Muscle layer of colon (tissue), 2 donors: ENCODE measurements at regions not wholly inside any gene's neighbourhood (a gene's known extent, or its start where the extent isn't known, plus 50 kb on each side); places are given as distances from the start of the nearest gene placed in this dataset.
"Not testable (repeated sequence)": the region's sequence is repeated elsewhere in the genome, so short reads cannot be mapped to it uniquely, and the experiment has no call there.

ENCODE experiments used
- H3K27ac ChIP-seq: one replicate; pipeline ENCODE4 v1.7.0; 2013; ENCODE audit warnings: low read depth, mild to moderate bottlenecking, low read length, moderate library complexity
- H3K27me3 ChIP-seq, 2 donors: one replicate each; pipeline ENCODE4 v1.7.0; 2013; ENCODE audit warnings: low read length in 2 of 2, mild to moderate bottlenecking in 2 of 2; ENCODE audit not compliant: insufficient read depth in 2 of 2, control insufficient read depth in 1 of 2
- H3K36me3 ChIP-seq: one replicate; pipeline ENCODE4 v1.7.0; 2013; ENCODE audit warnings: mild to moderate bottlenecking, low read length; ENCODE audit not compliant: insufficient read depth
- H3K4me1 ChIP-seq: one replicate; pipeline ENCODE4 v1.7.0; 2013; ENCODE audit warnings: mild to moderate bottlenecking, low read length; ENCODE audit not compliant: insufficient read depth
- H3K4me3 ChIP-seq, 2 donors: one replicate each; pipeline ENCODE4 v1.7.0; 2013; ENCODE audit warnings: low read length in 2 of 2, low read depth in 1 of 2, mild to moderate bottlenecking in 1 of 2, moderate library complexity in 1 of 2
- H3K9ac ChIP-seq: one replicate; pipeline ENCODE4 v1.7.0; 2013; ENCODE audit warnings: low read length
- H3K9me3 ChIP-seq: one replicate; pipeline ENCODE4 v1.7.0; 2013; ENCODE audit warnings: mild to moderate bottlenecking, low read length
- donor health status: abdominal sarcoma.
- donor health status: Adenocarcinoma of cecum.

GRCh38 chr6:112665114-112665513 lies 318.0 kb downstream of the RFPL4B start:
- Histone ChIP-seq H3K4me1 (no peaks in the 10 kb centered on the region), H3K4me3 (no peak overlapping the region), H3K9ac (no peak overlapping the region), H3K27me3 (no peaks in the 10 kb centered on the region), H3K27ac (no peak overlapping the region), H3K36me3 (no peaks in the 10 kb centered on the region), H3K9me3 (no peaks in the 10 kb centered on the region)

- Histone ChIP-seq H3K4me1 (no peaks in the 10 kb centered on the region), H3K4me3 (no peak overlapping the region), H3K27ac (no peak overlapping the region), H3K9ac (no peak overlapping the region), H3K27me3 (no peaks in the 10 kb centered on the region), H3K9me3 (no peaks in the 10 kb centered on the region), H3K36me3 (no peaks in the 10 kb centered on the region)
Observed at GRCh38 chr6:112665815-112666214, 318.7 kb downstream of the RFPL4B start.

DNA sequence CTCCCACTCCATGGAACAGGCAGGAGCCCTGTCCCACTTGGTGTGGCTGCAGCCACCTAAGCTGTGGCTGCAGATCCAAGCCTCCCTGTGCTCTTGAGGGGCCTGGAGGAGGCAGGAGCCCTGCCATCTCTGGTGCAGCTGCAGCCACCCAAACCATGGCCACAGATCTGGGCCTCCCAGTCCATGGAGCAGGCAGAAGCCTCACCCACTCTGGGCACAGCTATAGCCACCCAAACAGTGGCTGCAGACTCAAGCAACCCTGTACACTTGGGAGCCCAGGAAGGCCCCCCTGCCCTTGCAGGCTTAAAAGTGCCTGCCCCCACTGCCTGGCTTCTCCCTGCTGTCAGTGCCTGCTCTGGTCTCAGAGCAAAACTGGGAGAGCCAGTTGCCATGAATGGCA lies 320.3 kb downstream of the RFPL4B start:
- Histone ChIP-seq H3K4me1 (no peaks in the 10 kb centered on the region), H3K9me3 (no peaks in the 10 kb centered on the region), H3K9ac (no peak overlapping the region), H3K36me3 (no peaks in the 10 kb centered on the region), H3K4me3 (no peak overlapping the region), H3K27me3 (no peaks in the 10 kb centered on the region), H3K27ac (no peak overlapping the region)

GRCh38 chr6:112680091-112680490 lies 333.0 kb downstream of the RFPL4B start:
- H3K9me3 ChIP-seq, result no peaks in the 10 kb centered on the region
- no peak overlapping the region for H3K9ac ChIP-seq
- H3K4me3 ChIP-seq, result no peak overlapping the region
- H3K27ac ChIP-seq, result no peak overlapping the region
- no peaks in the 10 kb centered on the region for H3K36me3 ChIP-seq
- H3K4me1 ChIP-seq, result no peaks in the 10 kb centered on the region
- H3K27me3 ChIP-seq, result no peaks in the 10 kb centered on the region

DNA sequence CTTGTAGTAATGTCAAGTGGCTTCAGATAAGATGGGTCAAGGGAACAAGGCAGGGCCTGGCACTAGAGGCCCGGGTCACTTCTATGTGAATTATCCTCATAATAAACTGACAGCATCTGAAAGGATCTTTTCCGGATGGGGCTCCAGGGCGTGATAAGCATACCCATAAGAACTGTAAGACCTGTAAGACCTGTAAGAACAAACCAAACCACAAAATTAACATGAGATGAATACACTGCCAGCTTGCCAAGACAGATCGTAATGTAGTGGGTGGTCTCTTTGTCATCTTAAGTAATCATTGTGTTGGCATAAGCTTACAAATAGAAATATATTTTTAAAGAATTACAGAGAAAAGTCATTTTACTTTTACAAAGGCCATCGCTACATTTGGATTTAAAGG lies 334.9 kb downstream of the RFPL4B start:
- no peaks in the 10 kb centered on the region for H3K9me3 ChIP-seq
- H3K27me3 ChIP-seq, result no peaks in the 10 kb centered on the region
- no peaks in the 10 kb centered on the region for H3K4me1 ChIP-seq
- no peak overlapping the region for H3K27ac ChIP-seq
- H3K9ac ChIP-seq, result no peak overlapping the region
- H3K36me3 ChIP-seq, result no peaks in the 10 kb centered on the region
- H3K4me3 ChIP-seq, result no peak overlapping the region

- Histone ChIP-seq H3K9me3 (no peaks in the 10 kb centered on the region), H3K9ac (no peak overlapping the region), H3K4me3 (no peak overlapping the region), H3K36me3 (no peaks in the 10 kb centered on the region), H3K4me1 (no peaks in the 10 kb centered on the region), H3K27me3 (no peaks in the 10 kb centered on the region), H3K27ac (no peak overlapping the region)
Observed at GRCh38 chr6:112683106-112683505, 336.0 kb downstream of the RFPL4B start.

DNA sequence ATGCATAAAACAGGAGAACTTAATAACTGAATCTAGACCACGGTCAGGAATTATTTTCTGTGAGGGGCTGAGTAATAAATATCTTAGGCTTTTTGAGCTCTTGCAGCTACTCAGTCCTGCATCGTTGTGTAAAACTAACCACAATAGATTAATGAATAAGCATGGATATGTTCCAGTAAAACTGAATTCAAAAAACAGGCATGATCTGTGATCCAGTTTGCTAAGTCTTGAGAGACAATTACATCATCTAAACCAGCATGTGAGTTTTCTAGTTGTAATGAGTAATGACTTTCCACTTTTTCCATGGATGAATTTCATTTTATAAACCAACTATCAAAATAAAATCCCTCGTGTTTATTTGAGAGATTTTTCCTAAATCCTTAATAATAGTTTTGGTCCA lies 336.8 kb downstream of the RFPL4B start:
- no peak overlapping the region for H3K27ac ChIP-seq
- H3K27me3 ChIP-seq, result no peaks in the 10 kb centered on the region
- no peak overlapping the region for H3K9ac ChIP-seq
- no peaks in the 10 kb centered on the region for H3K4me1 ChIP-seq
- H3K36me3 ChIP-seq, result no peaks in the 10 kb centered on the region
- no peaks in the 10 kb centered on the region for H3K9me3 ChIP-seq
- no peak overlapping the region for H3K4me3 ChIP-seq

DNA sequence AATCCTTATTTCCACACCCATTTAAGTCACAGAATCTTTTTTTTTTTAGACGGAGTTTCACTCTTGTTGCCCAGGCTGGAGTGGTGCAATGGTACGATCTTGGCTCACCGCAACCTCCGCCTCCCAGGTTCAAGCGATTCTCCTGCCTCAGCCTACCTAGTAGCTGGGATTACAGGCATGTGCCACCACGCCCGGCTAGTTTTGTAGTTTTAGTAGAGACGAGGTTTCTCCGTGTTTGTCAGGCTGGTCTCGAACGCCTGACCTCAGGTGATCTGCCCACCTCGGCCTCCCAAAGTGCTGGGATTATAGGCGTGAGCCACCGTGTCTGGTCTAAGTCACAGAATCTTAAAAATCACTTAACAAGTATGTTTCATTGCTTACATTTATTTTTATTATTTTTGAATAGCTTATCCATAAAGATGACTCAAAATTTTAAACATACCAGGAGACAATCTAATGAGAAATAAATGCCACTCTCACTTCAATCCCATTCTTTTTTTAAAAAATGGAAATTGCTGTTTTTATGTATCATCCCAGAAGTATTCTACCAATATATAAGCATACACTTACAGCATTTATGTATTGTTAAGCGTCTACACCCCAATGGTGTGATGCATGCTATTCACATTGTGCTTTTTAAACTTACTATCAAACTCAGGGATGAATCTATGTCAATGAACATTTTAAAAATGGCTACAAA lies 338.5 kb downstream of the RFPL4B start:
- H3K4me1 ChIP-seq, H3K9ac ChIP-seq, H3K9me3 ChIP-seq, H3K4me3 ChIP-seq, H3K27me3 ChIP-seq, H3K36me3 ChIP-seq, H3K27ac ChIP-seq: not testable (repeated sequence)

DNA sequence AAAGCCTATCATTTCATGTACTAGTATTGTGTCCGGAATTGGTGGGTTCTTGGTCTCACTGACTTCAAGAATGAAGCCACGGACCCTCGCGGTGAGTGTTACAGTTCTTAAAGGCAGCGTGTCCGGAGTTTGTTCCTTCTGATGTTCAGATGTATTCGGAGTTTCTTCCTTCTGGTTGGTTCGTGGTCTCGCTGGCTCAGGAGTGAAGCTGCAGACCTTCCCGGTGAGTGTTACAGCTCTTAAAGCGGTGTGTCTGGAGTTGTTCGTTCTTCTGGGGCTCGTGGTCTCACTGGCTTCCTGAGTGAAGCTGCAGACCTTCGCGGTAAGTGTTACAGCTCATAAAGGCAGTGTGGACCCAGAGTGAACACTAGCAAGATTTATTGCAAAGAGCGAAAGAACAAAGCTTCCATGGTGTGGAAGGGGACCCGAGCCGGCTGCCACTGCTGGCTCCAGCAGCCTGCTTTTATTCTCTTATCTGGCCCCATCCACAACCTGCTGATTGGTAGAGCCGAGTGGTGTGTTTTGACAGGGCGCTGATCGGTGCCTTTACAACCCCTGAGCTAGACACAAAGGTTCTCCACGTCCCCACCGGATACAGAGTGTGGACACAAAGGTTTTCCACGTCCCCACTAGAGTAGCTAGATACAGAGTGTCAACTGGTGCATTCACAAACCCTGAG lies 341.5 kb downstream of the RFPL4B start:
- not testable (repeated sequence) for H3K27ac ChIP-seq, H3K4me1 ChIP-seq, H3K36me3 ChIP-seq, H3K9ac ChIP-seq, H3K4me3 ChIP-seq, H3K27me3 ChIP-seq, H3K9me3 ChIP-seq

DNA sequence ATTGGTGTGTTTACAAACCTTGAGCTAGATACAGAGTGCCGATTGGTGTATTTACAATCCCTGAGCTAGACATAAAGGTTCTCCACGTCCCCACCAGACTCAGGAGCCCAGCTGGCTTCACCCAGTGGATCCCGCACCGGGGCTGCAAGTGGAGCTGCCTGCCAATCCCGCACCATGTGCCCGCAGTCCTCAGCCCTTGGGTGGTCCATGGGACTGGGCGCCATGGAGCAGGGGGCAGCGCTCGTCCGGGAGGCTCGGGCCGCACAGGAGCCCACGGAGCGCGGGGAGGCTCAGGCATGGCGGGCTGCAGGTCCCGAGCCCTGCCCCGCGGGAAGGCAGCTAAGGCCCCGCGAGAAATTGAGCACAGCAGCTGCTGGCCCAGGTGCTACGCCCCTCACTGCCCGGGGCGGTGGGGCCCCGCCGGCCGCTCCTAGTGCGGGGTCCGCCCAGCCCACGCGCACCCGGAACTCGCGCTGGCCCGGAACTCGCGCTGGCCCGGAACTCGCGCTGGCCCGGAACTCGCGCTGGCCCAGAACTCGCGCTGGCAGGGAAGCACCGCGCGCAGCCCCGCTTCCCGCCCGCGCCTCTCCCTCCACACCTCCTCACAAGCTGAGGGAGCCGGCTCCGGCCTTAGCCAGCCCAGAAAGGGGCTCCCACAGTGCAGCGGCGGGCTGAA lies 342.2 kb downstream of the RFPL4B start:
- not testable (repeated sequence) for H3K36me3 ChIP-seq, H3K4me3 ChIP-seq, H3K9me3 ChIP-seq, H3K27me3 ChIP-seq, H3K27ac ChIP-seq, H3K4me1 ChIP-seq, H3K9ac ChIP-seq

DNA sequence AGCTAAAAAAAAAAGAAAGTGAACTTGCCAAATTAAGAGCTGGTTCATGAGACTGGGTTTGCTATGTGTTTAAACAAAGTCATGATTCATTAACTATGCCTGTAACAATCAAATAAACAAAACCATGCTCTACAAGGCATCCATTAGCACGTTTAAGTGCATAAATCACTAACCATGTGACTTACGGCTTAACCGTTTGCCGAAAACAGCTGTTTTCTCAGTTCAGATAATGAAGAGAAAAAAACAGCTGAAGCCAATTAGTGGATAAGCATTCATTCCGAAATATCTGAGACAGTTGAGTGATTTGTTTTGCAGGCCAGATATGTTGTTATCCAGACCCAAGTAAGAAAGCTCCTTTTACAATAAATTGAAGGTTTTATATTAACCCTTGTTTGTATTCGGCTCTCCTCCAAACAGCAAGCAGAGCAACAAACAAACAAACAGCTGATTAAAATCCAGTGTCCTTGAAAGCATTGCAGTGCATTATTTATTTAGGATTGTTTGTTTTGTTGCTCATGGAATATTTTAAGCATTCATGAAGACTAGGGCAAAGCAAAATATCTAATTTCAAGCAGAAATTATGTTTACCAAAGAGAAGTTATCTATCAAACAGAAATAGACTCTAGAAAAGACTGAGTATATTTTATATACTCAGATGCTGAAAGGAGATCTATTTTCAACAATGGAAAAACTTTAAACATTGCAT lies 343.5 kb downstream of the RFPL4B start:
- no peak overlapping the region for H3K27ac ChIP-seq
- no peaks in the 10 kb centered on the region for H3K36me3 ChIP-seq
- no peak overlapping the region for H3K4me3 ChIP-seq
- H3K9ac ChIP-seq, result no peak overlapping the region
- H3K4me1 ChIP-seq, result no peaks in the 10 kb centered on the region
- H3K9me3 ChIP-seq, result no peaks in the 10 kb centered on the region
- no peaks in the 10 kb centered on the region for H3K27me3 ChIP-seq
